Loucy (cell line): ENCODE measurements at regions not wholly inside any gene's neighbourhood (a gene's known extent, or its start where the extent isn't known, plus 50 kb on each side); places are given as distances from the start of the nearest gene placed in this dataset.

Source experiments
- H2AFZ ChIP-seq: fragments of 200-600 bp; sonication (generic); 2 replicates; pipeline ENCODE4 v1.6.0; 2016; ENCODE audit warnings: antibody characterized with exemption, mild to moderate bottlenecking, low read length, moderate library complexity
- H3F3A ChIP-seq: fragments of 200-600 bp; 2 replicates; pipeline ENCODE4 v1.6.0; 2016; ENCODE audit warnings: antibody characterized with exemption, low read depth, mild to moderate bottlenecking
- H3K27me3 ChIP-seq: fragments of 200-600 bp; sonication (generic); 2 replicates; pipeline ENCODE4 v1.6.1; 2014; ENCODE audit warnings: low read length, mild to moderate bottlenecking; ENCODE audit not compliant: insufficient read depth, poor library complexity, severe bottlenecking
- H3K36me3 ChIP-seq: fragments of 200-600 bp; sonication (generic); 2 replicates; pipeline ENCODE4 v1.6.1; 2016; ENCODE audit warnings: low read length; ENCODE audit not compliant: insufficient read depth
- H3K4me1 ChIP-seq: fragments of 200-600 bp; sonication (generic); 2 replicates; pipeline ENCODE4 v1.5.1; 2014; ENCODE audit warnings: low read length, mild to moderate bottlenecking; ENCODE audit not compliant: insufficient read depth, poor library complexity, severe bottlenecking
- H3K4me2 ChIP-seq: fragments of 200-600 bp; sonication (generic); 2 replicates; pipeline ENCODE4 v1.6.0; 2014; ENCODE audit warnings: antibody characterized with exemption, low read length, low read depth, mild to moderate bottlenecking; ENCODE audit not compliant: poor library complexity, severe bottlenecking
- H3K4me3 ChIP-seq: fragments of 200-600 bp; sonication (generic); 2 replicates; pipeline ENCODE4 v1.5.1; 2014; ENCODE audit warnings: low read length, mild to moderate bottlenecking, mixed read lengths; ENCODE audit not compliant: poor library complexity, severe bottlenecking
- H3K79me2 ChIP-seq: fragments of 200-600 bp; sonication (generic); 2 replicates; pipeline ENCODE4 v1.6.1; 2014; ENCODE audit warnings: low read length; ENCODE audit not compliant: insufficient read depth
- H3K9ac ChIP-seq: fragments of 200-600 bp; sonication (generic); 2 replicates; pipeline ENCODE4 v1.6.0; 2014; ENCODE audit warnings: mild to moderate bottlenecking, low read depth, low read length, moderate library complexity; ENCODE audit not compliant: poor library complexity, severe bottlenecking
- H3K9me2 ChIP-seq: fragments of 200-600 bp; sonication (generic); replicated peaks from 2 replicates; pipeline ENCODE4 v1.6.1; 2016; ENCODE audit warnings: low read depth, low read length, mixed read lengths
- H3K9me3 ChIP-seq: fragments of 200-600 bp; sonication (generic); 2 replicates; pipeline ENCODE4 v1.6.1; 2014; ENCODE audit warnings: mild to moderate bottlenecking, antibody characterized with exemption, low read length, low read depth; ENCODE audit not compliant: insufficient read depth
- H4K20me1 ChIP-seq: fragments of 200-600 bp; sonication (generic); 2 replicates; pipeline ENCODE4 v1.6.0; 2014; ENCODE audit warnings: antibody characterized with exemption, low read length, mild to moderate bottlenecking; ENCODE audit not compliant: insufficient read depth, poor library complexity, severe bottlenecking
- EZH2phosphoT487 ChIP-seq: fragments of 200-600 bp; IDR thresholded peaks from 2 replicates; pipeline ENCODE4 v1.6.1; 2018; ENCODE audit warnings: antibody characterized with exemption, mild to moderate bottlenecking, moderate library complexity, borderline replicate concordance
- TF ChIP-seq, protein P1 (sequence below): fragments of 200-600 bp; sonication (generic); conservative IDR thresholded peaks from 2 replicates; pipeline ENCODE4 v1.5.1; 2014; ENCODE audit warnings: mild to moderate bottlenecking, antibody characterized with exemption, low read length

DNA sequence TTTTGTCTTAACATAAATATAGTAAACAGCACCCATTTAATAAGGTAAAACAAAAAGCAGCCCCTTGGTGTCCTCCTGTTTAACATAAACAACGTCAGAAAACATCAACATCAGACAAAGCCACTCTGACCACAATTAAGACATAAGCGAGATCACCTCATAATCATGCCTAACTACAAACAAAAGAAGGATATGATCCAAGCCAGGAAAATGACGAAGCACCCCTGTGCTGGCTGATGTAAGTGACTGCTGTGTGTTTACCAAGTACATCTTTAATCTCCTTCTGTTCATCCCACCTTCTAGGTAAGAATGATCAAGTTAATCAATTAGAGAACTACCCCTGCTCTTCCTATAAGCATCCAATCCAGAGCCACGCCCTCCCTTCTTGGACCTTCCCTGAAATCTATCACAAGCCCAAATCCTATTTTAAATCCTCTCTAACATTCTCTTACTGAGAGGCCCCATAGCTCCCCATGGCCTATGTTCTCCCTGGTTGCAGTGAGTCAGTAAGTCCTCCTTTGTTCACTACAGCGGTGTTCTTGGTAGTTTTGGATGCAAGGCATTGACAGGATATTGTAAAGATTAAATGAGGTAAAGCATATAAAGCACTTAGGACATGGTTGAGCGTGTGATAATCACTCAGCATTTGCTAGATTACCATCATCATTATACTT, 424.2 kb downstream of the TSN start:
- H3K4me3 ChIP-seq, result no peak overlapping the region
- H3K4me1 ChIP-seq, result peaks cover 5% of the 10 kb centered on the region
- no peak overlapping the region for H3K4me2 ChIP-seq
- H3F3A ChIP-seq, result no peaks in the 10 kb centered on the region
- no peak overlapping the region for H2AFZ ChIP-seq
- H3K9ac ChIP-seq, result no peak overlapping the region
- TF ChIP-seq EZH2phosphoT487, result no peak
- TF ChIP-seq, protein P1, sequence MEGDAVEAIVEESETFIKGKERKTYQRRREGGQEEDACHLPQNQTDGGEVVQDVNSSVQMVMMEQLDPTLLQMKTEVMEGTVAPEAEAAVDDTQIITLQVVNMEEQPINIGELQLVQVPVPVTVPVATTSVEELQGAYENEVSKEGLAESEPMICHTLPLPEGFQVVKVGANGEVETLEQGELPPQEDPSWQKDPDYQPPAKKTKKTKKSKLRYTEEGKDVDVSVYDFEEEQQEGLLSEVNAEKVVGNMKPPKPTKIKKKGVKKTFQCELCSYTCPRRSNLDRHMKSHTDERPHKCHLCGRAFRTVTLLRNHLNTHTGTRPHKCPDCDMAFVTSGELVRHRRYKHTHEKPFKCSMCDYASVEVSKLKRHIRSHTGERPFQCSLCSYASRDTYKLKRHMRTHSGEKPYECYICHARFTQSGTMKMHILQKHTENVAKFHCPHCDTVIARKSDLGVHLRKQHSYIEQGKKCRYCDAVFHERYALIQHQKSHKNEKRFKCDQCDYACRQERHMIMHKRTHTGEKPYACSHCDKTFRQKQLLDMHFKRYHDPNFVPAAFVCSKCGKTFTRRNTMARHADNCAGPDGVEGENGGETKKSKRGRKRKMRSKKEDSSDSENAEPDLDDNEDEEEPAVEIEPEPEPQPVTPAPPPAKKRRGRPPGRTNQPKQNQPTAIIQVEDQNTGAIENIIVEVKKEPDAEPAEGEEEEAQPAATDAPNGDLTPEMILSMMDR, result no peak
- no peaks in the 10 kb centered on the region; the same call in 1 of the 2 replicates for H3K9me3 ChIP-seq
- no peaks in the 10 kb centered on the region for H4K20me1 ChIP-seq
- no peaks in the 10 kb centered on the region for H3K27me3 ChIP-seq
- no peaks in the 10 kb centered on the region for H3K36me3 ChIP-seq
- H3K9me2 ChIP-seq, result no peaks in the 10 kb centered on the region
- no peaks in the 10 kb centered on the region for H3K79me2 ChIP-seq

DNA sequence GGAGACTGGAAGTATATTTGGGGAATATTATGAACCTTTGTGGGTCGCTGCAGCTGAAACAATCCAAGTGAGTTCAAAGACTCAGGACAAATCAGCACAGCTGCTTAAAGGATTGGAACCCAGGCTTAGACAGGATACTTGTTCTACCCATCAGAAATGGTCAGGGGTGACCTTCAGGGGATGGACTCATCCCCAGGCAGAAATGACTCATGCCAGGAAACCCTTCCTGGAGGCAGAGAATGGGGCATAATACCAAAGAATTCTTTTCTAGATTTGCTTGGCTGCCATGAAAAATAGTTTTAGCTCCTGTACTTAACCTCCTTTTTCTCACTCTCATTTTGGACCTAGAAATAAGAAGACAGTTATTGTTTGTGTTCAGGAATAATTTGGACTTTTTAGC, 425.5 kb downstream of the TSN start:
- Histone ChIP-seq H3K9me2 (no peaks in the 10 kb centered on the region), H3F3A (no peaks in the 10 kb centered on the region), H4K20me1 (no peaks in the 10 kb centered on the region), H3K4me1 (peaks cover 5% of the 10 kb centered on the region), H3K4me2 (no peak overlapping the region), H3K4me3 (no peak overlapping the region), H3K9me3 (no peaks in the 10 kb centered on the region; the same call in 1 of the 2 replicates), H3K36me3 (no peaks in the 10 kb centered on the region), H2AFZ (no peak overlapping the region), H3K79me2 (no peaks in the 10 kb centered on the region), H3K27me3 (no peaks in the 10 kb centered on the region), H3K9ac (no peak overlapping the region)
- TF ChIP-seq EZH2phosphoT487, result no peak
- TF ChIP-seq, protein P1, result no peak

DNA sequence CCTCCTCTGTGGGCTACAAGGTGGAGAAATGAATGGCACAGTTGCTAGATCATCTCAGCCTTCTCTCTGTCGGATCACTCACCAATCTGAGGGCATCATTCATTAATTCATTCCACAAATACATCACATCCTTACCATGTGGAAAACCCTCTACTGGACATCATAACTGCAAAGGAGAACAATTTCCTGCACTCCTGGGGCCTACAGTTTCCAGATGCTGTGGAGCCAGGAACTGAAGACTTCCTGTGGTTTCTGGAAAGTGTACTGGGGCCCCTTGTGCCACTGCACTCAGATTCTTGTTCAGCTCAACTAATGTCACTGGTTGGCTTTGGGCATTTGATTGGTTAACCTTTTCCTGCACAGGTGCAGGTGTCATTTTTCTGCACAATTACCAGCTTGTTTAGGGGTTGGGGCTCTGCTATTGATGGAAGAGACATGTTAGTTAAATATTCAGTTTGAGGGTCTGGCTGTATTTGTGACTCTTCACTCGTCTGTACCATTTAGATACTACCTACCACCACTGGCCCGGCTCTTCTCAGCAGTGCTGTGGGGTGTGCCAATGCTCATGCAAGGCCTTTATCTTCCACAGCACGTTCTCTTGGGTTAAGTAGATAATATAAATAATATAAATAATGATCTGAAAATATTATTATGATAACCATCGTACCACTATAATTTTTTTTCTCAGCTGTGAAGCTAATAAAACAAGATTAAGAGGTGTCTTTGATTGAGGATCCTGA, 427.3 kb downstream of the TSN start:
- Histone ChIP-seq H3K9me2 (no peaks in the 10 kb centered on the region), H3F3A (no peaks in the 10 kb centered on the region), H3K79me2 (no peaks in the 10 kb centered on the region), H3K4me3 (no peak overlapping the region), H2AFZ (no peak overlapping the region), H3K9me3 (no peaks in the 10 kb centered on the region; the same call in 1 of the 2 replicates), H3K9ac (no peak overlapping the region), H3K27me3 (no peaks in the 10 kb centered on the region), H3K36me3 (no peaks in the 10 kb centered on the region), H4K20me1 (no peaks in the 10 kb centered on the region), H3K4me1 (peaks cover 5% of the 10 kb centered on the region), H3K4me2 (no peak overlapping the region)
- TF ChIP-seq, protein P1, result no peak
- TF ChIP-seq EZH2phosphoT487, result no peak
